H1 (cell line): ENCODE measurements at regions not wholly inside any gene's neighbourhood (a gene's known extent, or its start where the extent isn't known, plus 50 kb on each side); places are given as distances from the start of the nearest gene placed in this dataset.

Experiments used
- CTCF ChIA-PET: fragments of 300-600 bp; sonication (Branson Sonifier 250); formaldehyde crosslinking; loops from one replicate; lab custom pipeline; 2021; ENCODE audit not compliant: partially characterized antibody; lab: Charles Lee
- POLR2A ChIA-PET: fragments of 300-600 bp; sonication (Branson Sonifier 250); formaldehyde crosslinking; loops from one replicate; lab custom pipeline; 2021; ENCODE audit warnings: inconsistent platforms; ENCODE audit not compliant: partially characterized antibody; lab: Charles Lee
- DNase-seq, 2 experiments: peaks; one replicate each; pipeline versions ENCODE4 v3.0.0 to v3.0.0-alpha.2; 2010 to 2022; ENCODE audit warnings: low spot score in 2 of 2, low read depth in 1 of 2, mixed read lengths in 1 of 2
- FAIRE-seq: peaks from 2 replicates; lab custom pipeline; 2011; peaks lifted over from hg19 to GRCh38; lab: Jason Lieb, UNC
- H2AFZ ChIP-seq: 2 replicates; pipeline ENCODE4 v1.8.1; 2012; ENCODE audit warnings: low read length, inconsistent platforms
- H2AK5ac ChIP-seq: 2 replicates; pipeline ENCODE4 v1.6.1; 2013; ENCODE audit warnings: low read depth, low read length
- H2BK120ac ChIP-seq: replicated peaks from 2 replicates; pipeline ENCODE3; 2013; ENCODE audit warnings: low read depth, low read length, inconsistent platforms
- H2BK12ac ChIP-seq: 2 replicates; pipeline ENCODE4 v1.6.1; 2013; ENCODE audit warnings: low read depth, low read length
- H2BK15ac ChIP-seq: 2 replicates; pipeline ENCODE4 v1.6.1; 2013; ENCODE audit warnings: low read length
- H2BK20ac ChIP-seq: 2 replicates; pipeline ENCODE4 v1.6.1; 2013; ENCODE audit warnings: low read length
- H2BK5ac ChIP-seq: 2 replicates; pipeline ENCODE4 v1.6.1; 2013; ENCODE audit warnings: low read depth, low read length
- H3K14ac ChIP-seq: 2 replicates; pipeline ENCODE4 v1.6.1; 2013; ENCODE audit warnings: inconsistent platforms; ENCODE audit not compliant: insufficient read length
- H3K18ac ChIP-seq: 2 replicates; pipeline ENCODE4 v1.6.1; 2013; ENCODE audit warnings: low read length; ENCODE audit errors: extremely low read depth
- H3K23ac ChIP-seq: 2 replicates; pipeline ENCODE4 v1.6.1; 2013; ENCODE audit warnings: inconsistent platforms; ENCODE audit not compliant: insufficient read length
- H3K23me2 ChIP-seq: 2 replicates; pipeline ENCODE4 v1.6.1; 2013; ENCODE audit warnings: low read depth, low read length
- H3K27ac ChIP-seq: 2 replicates; pipeline ENCODE4 v1.6.1; 2011; ENCODE audit warnings: low read depth, low read length, inconsistent platforms
- H3K27me3 ChIP-seq, 4 experiments: replicated peaks in 1 of 4; 1 replicate in 1 of 4; 2 replicates in 3 of 4; pipeline versions ENCODE4 v1.6.1 to v1.8.1; 2011 to 2013; ENCODE audit warnings: low read length in 3 of 4, mild to moderate bottlenecking in 3 of 4, inconsistent platforms in 2 of 4, mixed read lengths in 2 of 4, moderate library complexity in 1 of 4; ENCODE audit not compliant: control insufficient read depth in 3 of 4, insufficient read depth in 3 of 4; ENCODE audit errors: extremely low read depth in 1 of 4
- H3K36me3 ChIP-seq, 4 experiments: 2 replicates each; pipeline versions ENCODE4 v1.6.1 to v1.8.1; 2011 to 2013; ENCODE audit warnings: mild to moderate bottlenecking in 4 of 4, low read length in 3 of 4, moderate library complexity in 2 of 4, control low read depth in 1 of 4, inconsistent platforms in 1 of 4; ENCODE audit not compliant: insufficient read depth in 4 of 4, control insufficient read depth in 2 of 4
- H3K4ac ChIP-seq: replicated peaks from 2 replicates; pipeline ENCODE3; 2013; ENCODE audit warnings: low read length, low read depth, mixed read lengths, inconsistent platforms; ENCODE audit not compliant: insufficient read length
- H3K4me1 ChIP-seq, 4 experiments: replicated peaks in 1 of 4; 1 replicate in 1 of 4; 2 replicates in 3 of 4; pipeline versions ENCODE4 v1.6.1 to v1.8.1; 2011 to 2013; ENCODE audit warnings: low read length in 3 of 4, inconsistent platforms in 2 of 4, mixed read lengths in 1 of 4; ENCODE audit not compliant: insufficient read depth in 4 of 4, control insufficient read depth in 3 of 4
- H3K4me2 ChIP-seq, 2 experiments: 2 replicates each; pipeline versions ENCODE4 v1.6.1 to v1.8.1; 2011 to 2013; ENCODE audit warnings: low read depth in 2 of 2, low read length in 2 of 2, control low read depth in 1 of 2, inconsistent platforms in 1 of 2, mild to moderate bottlenecking in 1 of 2; ENCODE audit not compliant: insufficient read depth in 1 of 2
- H3K4me3 ChIP-seq, 4 experiments: fragments of 200-600, 300-600 bp in 1 of 4; sonication (generic), shearing (Covaris generic), sonication (Bioruptor Twin) in 1 of 4; 2 replicates each; pipeline versions ENCODE4 v1.5.1 to v1.8.1; 2011 to 2016; ENCODE audit warnings: low read length in 4 of 4, low read depth in 3 of 4, control low read depth in 2 of 4, inconsistent platforms in 2 of 4, mild to moderate bottlenecking in 2 of 4, mixed read lengths in 1 of 4, moderate library complexity in 1 of 4; ENCODE audit not compliant: insufficient read depth in 2 of 4; ENCODE audit errors: extremely low read depth in 1 of 4
- H3K56ac ChIP-seq: replicated peaks from 2 replicates; pipeline ENCODE3; 2013; ENCODE audit warnings: low read depth, mild to moderate bottlenecking, mixed read lengths, low read length, inconsistent platforms; ENCODE audit not compliant: insufficient read length
- H3K79me1 ChIP-seq: 2 replicates; pipeline ENCODE4 v1.6.1; 2013; ENCODE audit warnings: low read depth, low read length, control low read depth
- H3K79me2 ChIP-seq, 2 experiments: 2 replicates each; pipeline versions ENCODE4 v1.6.1 to v1.8.1; 2012 to 2013; ENCODE audit warnings: low read length in 2 of 2, mild to moderate bottlenecking in 2 of 2, inconsistent platforms in 1 of 2; ENCODE audit not compliant: insufficient read depth in 2 of 2, control insufficient read depth in 1 of 2
- H3K9ac ChIP-seq, 4 experiments: replicated peaks in 1 of 4; 1 replicate in 1 of 4; 2 replicates in 3 of 4; pipeline versions ENCODE4 v1.6.1 to v1.8.1; 2011 to 2013; ENCODE audit warnings: low read depth in 3 of 4, low read length in 3 of 4, control low read depth in 2 of 4, mild to moderate bottlenecking in 2 of 4, moderate library complexity in 2 of 4, inconsistent platforms in 1 of 4; ENCODE audit errors: extremely low read depth in 1 of 4
- H3K9me3 ChIP-seq, 2 experiments: 2 replicates each; pipeline versions ENCODE4 v1.6.1 to v1.8.1; 2012 to 2013; ENCODE audit warnings: mild to moderate bottlenecking in 2 of 2, moderate library complexity in 2 of 2, control low read depth in 1 of 2, inconsistent platforms in 1 of 2, low read depth in 1 of 2, low read length in 1 of 2, mixed read lengths in 1 of 2; ENCODE audit not compliant: insufficient read depth in 2 of 2
- H4K20me1 ChIP-seq, 2 experiments: replicated peaks in 1 of 2; 2 replicates each; pipeline versions ENCODE3 to v1.8.1; 2011 to 2013; ENCODE audit warnings: inconsistent platforms in 2 of 2, low read length in 2 of 2, mild to moderate bottlenecking in 1 of 2; ENCODE audit not compliant: insufficient read depth in 2 of 2, control insufficient read depth in 1 of 2
- H4K5ac ChIP-seq: 2 replicates; pipeline ENCODE4 v1.6.1; 2013; ENCODE audit warnings: low read length, low read depth, mixed read lengths, inconsistent platforms; ENCODE audit not compliant: insufficient read length
- H4K8ac ChIP-seq: 2 replicates; pipeline ENCODE4 v1.8.0; 2013; ENCODE audit warnings: mild to moderate bottlenecking, moderate library complexity, low read length, inconsistent platforms; ENCODE audit not compliant: insufficient read depth; ENCODE audit errors: extremely low read depth
- H4K91ac ChIP-seq: replicated peaks from 2 replicates; pipeline ENCODE3; 2013; ENCODE audit warnings: low read length, mixed read lengths, inconsistent platforms; ENCODE audit not compliant: insufficient read length
- CTCF ChIP-seq, 3 experiments: IDR thresholded peaks; 1 replicate in 2 of 3; 2 replicates in 1 of 3; pipeline versions ENCODE4 v1.5.1 to v1.6.1; 2011; ENCODE audit warnings: low read length in 3 of 3, mild to moderate bottlenecking in 3 of 3, inconsistent platforms in 2 of 3, low read depth in 1 of 3, moderate library complexity in 1 of 3; ENCODE audit not compliant: insufficient read depth in 1 of 3; ENCODE audit errors: control extremely low read depth in 1 of 3
- EP300 ChIP-seq, 2 experiments: IDR thresholded peaks; 1 replicate in 1 of 2; 2 replicates in 1 of 2; pipeline ENCODE4 v1.6.1; 2011 to 2012; ENCODE audit warnings: low read depth in 2 of 2, low read length in 2 of 2, mild to moderate bottlenecking in 2 of 2, borderline replicate concordance in 1 of 2, inconsistent platforms in 1 of 2, moderate library complexity in 1 of 2
- GABPA ChIP-seq: IDR thresholded peaks from 2 replicates; pipeline ENCODE4 v1.6.1; 2011; ENCODE audit warnings: mild to moderate bottlenecking, low read length, moderate library complexity, borderline replicate concordance; ENCODE audit not compliant: insufficient read depth
- KDM1A ChIP-seq: fragments of 200-600, 300-600 bp; sonication (generic); IDR thresholded peaks from 2 replicates; pipeline ENCODE4 v1.7.1; 2016; ENCODE audit warnings: mild to moderate bottlenecking, low read length, borderline replicate concordance
- NANOG ChIP-seq: IDR thresholded peaks from 2 replicates; pipeline ENCODE4 v1.6.1; 2011; ENCODE audit warnings: low read length, low read depth, mild to moderate bottlenecking, inconsistent platforms; ENCODE audit not compliant: insufficient read depth, poor library complexity, severe bottlenecking
- PHF8 ChIP-seq: fragments of 200-600 bp; sonication (generic); conservative IDR thresholded peaks from 2 replicates; pipeline ENCODE4 v1.7.1; 2012; ENCODE audit warnings: low read depth, mild to moderate bottlenecking, inconsistent platforms, low read length, moderate library complexity
- RAD21 ChIP-seq, 2 experiments: IDR thresholded peaks in 1 of 2; conservative IDR thresholded peaks in 1 of 2; 2 replicates each; pipeline ENCODE4 v1.6.1; 2011; ENCODE audit warnings: low read depth in 2 of 2, low read length in 2 of 2, improper control_type of control experiment in 1 of 2, inconsistent platforms in 1 of 2, mild to moderate bottlenecking in 1 of 2, moderate library complexity in 1 of 2
- RXRA ChIP-seq: IDR thresholded peaks from 2 replicates; pipeline ENCODE4 v1.6.1; 2011; ENCODE audit warnings: low read depth, mild to moderate bottlenecking, low read length, moderate library complexity; ENCODE audit not compliant: insufficient read depth
- SIRT6 ChIP-seq: IDR thresholded peaks from one replicate; pipeline ENCODE4 v1.7.1; 2012; ENCODE audit warnings: low read length, inconsistent platforms
- SUZ12 ChIP-seq: fragments of 200-600 bp; sonication (generic); IDR thresholded peaks from 2 replicates; pipeline ENCODE4 v1.6.1; 2012; ENCODE audit warnings: mild to moderate bottlenecking, inconsistent platforms, low read length, moderate library complexity, mixed read lengths
- TAF7 ChIP-seq: optimal IDR thresholded peaks from 2 replicates; pipeline ENCODE3; 2011; ENCODE audit warnings: low read depth, mild to moderate bottlenecking, inconsistent platforms, low read length, moderate library complexity, borderline replicate concordance
- WGBS, 2 experiments: shearing (Covaris generic) in 1 of 2; methylation state at CpG; one replicate each; pipeline versions ENCODE4 v1.1.6 to v1.1.7; 2013 to 2015; ENCODE audit warnings: low lambda C conversion rate in 2 of 2, mixed read lengths in 2 of 2, inconsistent platforms in 1 of 2, low coverage in 1 of 2, missing lambda C conversion rate in 1 of 2; ENCODE audit not compliant: insufficient replicate concordance in 2 of 2, insufficient coverage in 1 of 2, insufficient read length in 1 of 2; ENCODE audit errors: extremely low coverage in 1 of 2, missing lambda C conversion rate in 1 of 2; 5-methylcytosine and 5-hydroxymethylcytosine counted together

DNA sequence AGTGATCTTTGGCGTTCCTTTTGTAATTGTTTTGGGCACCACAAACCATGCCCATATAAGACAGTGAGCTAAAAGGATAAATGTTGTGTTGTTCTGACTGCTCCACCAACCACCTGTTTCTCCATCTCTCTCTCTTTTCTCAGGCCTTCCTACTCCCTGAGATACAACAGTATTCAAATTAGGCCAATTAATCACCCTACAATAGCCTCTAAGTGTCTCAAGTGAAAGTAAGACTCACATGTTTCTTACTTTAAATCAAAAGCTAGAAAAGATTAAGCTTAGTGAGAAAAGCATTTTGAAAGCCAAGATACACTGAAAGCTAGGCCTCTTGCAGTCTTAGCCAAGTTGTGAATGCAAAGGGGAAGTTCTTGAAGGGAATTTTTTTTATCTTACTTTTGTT is 268.8 kb upstream of the NREP start:
- FAIRE-seq = no peak
- ChIA-PET POLR2A (no interaction called here), CTCF (no interaction called here)
- TF ChIP-seq RAD21 (IDR thresholded peaks at IDR 0.05 in 1 of 2, conservative IDR thresholded peaks at IDR 0.05 in 1 of 2; ENCODE audit: low read depth in 2 of 2, low read length in 2 of 2) = no peak
- TF ChIP-seq CTCF (IDR thresholded peaks at IDR 0.05; ENCODE audit: control extremely low read depth in 1 of 3, insufficient read depth in 1 of 3, low read depth in 1 of 3, low read length in 3 of 3) = no peak
- no peak for TF ChIP-seq NANOG
- TF ChIP-seq EP300 (IDR thresholded peaks at IDR 0.05; ENCODE audit: borderline replicate concordance in 1 of 2, low read depth in 2 of 2, low read length in 2 of 2) = no peak
- no peak for TF ChIP-seq KDM1A
- TF ChIP-seq GABPA = no peak
- TF ChIP-seq SIRT6 = no peak
- no peak for TF ChIP-seq RXRA
- no peak for TF ChIP-seq TAF7
- TF ChIP-seq PHF8 = no peak
- no peak for TF ChIP-seq SUZ12

More for the DNA sequence above, 268.8 kb upstream of the NREP start:
- H3K4ac ChIP-seq = no peak overlapping the region
- no peaks in the 10 kb centered on the region for H4K20me1 ChIP-seq
- H3K9ac ChIP-seq = no peak overlapping the region
- no peaks in the 10 kb centered on the region for H3K9me3 ChIP-seq
- H2BK120ac ChIP-seq = no peak overlapping the region
- H2BK12ac ChIP-seq = no peak overlapping the region
- no peaks in the 10 kb centered on the region for H3K79me2 ChIP-seq
- no peak overlapping the region for H2AK5ac ChIP-seq
- H3K56ac ChIP-seq = no peak overlapping the region
- no peaks in the 10 kb centered on the region for H3K27me3 ChIP-seq
- H4K91ac ChIP-seq = no peak overlapping the region
- H3K23ac ChIP-seq = no peak overlapping the region
- H3K18ac ChIP-seq = no peak overlapping the region
- no peak overlapping the region for H3K4me2 ChIP-seq
- H3K79me1 ChIP-seq = no peaks in the 10 kb centered on the region
- no peak overlapping the region for H2BK15ac ChIP-seq
- no peaks in the 10 kb centered on the region for H3K4me1 ChIP-seq
- WGBS, 2 experiments = 0% methylated on average over 1 of the region's 1 CpG; no CpG with 5 or more reads in 1 of the 2 experiments
- no peak overlapping the region for H4K5ac ChIP-seq
- H3K4me3 ChIP-seq = no peak overlapping the region
- no peak overlapping the region for H3K14ac ChIP-seq
- H2BK5ac ChIP-seq = no peak overlapping the region
- no peak overlapping the region for H2BK20ac ChIP-seq
- no peak overlapping the region for H2AFZ ChIP-seq
- no peak overlapping the region for H3K27ac ChIP-seq
- no peaks in the 10 kb centered on the region; the same call in 1 of the 2 replicates for H3K23me2 ChIP-seq
- H4K8ac ChIP-seq = no peak overlapping the region
- DNase-seq = no peak
- no peaks in the 10 kb centered on the region for H3K36me3 ChIP-seq
